Peyer's patch (tissue), 4 donors: ENCODE measurements at regions not wholly inside any gene's neighbourhood (a gene's known extent, or its start where the extent isn't known, plus 50 kb on each side); places are given as distances from the start of the nearest gene placed in this dataset.

Source experiments
- POLR2A ChIP-seq, 2 donors: fragments of 450-650 bp; IDR thresholded peaks; one replicate each; pipeline ENCODE4 v1.5.1; 2017; ENCODE audit warnings: antibody characterized with exemption in 2 of 2, mild to moderate bottlenecking in 2 of 2, moderate library complexity in 2 of 2
- TF ChIP-seq, protein P1 (sequence below), 6 experiments: fragments of 450-650 bp in 4 of 6; fragments of 200-600 bp in 2 of 6; sonication (generic) in 1 of 6; IDR thresholded peaks; one replicate each; pipeline ENCODE4 v1.5.1; 2017 to 2019; ENCODE audit warnings: antibody characterized with exemption in 6 of 6, mild to moderate bottlenecking in 3 of 6, moderate library complexity in 1 of 6

DNA sequence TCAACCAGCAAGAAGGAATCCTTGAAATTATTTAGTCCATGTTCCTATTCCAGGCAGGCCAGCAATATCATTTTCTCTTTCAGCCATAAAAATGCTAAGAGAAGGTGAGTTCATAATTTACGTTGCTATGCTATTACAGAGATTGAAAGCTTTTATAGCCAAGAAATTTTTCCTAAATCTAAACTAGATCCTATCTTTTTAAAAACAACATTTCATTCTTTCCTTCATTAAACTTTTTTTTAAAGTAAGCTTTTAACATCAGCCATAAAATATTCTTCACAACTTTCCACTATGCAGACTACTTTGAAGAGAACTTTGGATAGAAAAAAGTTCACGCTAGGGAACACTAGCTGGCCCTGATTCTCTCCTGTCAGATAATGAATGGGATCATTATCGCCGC is 159.8 kb downstream of the RPS12 start:
- TF ChIP-seq, protein P1, sequence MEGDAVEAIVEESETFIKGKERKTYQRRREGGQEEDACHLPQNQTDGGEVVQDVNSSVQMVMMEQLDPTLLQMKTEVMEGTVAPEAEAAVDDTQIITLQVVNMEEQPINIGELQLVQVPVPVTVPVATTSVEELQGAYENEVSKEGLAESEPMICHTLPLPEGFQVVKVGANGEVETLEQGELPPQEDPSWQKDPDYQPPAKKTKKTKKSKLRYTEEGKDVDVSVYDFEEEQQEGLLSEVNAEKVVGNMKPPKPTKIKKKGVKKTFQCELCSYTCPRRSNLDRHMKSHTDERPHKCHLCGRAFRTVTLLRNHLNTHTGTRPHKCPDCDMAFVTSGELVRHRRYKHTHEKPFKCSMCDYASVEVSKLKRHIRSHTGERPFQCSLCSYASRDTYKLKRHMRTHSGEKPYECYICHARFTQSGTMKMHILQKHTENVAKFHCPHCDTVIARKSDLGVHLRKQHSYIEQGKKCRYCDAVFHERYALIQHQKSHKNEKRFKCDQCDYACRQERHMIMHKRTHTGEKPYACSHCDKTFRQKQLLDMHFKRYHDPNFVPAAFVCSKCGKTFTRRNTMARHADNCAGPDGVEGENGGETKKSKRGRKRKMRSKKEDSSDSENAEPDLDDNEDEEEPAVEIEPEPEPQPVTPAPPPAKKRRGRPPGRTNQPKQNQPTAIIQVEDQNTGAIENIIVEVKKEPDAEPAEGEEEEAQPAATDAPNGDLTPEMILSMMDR (IDR thresholded peaks at IDR 0.05), result no peak
- no peak for TF ChIP-seq POLR2A (IDR thresholded peaks at IDR 0.05)
